ENCODE measurements at regions not wholly inside any gene's neighbourhood (a gene's known extent, or its start where the extent isn't known, plus 50 kb on each side); places are given as distances from the start of the nearest gene placed in this dataset.

DNA sequence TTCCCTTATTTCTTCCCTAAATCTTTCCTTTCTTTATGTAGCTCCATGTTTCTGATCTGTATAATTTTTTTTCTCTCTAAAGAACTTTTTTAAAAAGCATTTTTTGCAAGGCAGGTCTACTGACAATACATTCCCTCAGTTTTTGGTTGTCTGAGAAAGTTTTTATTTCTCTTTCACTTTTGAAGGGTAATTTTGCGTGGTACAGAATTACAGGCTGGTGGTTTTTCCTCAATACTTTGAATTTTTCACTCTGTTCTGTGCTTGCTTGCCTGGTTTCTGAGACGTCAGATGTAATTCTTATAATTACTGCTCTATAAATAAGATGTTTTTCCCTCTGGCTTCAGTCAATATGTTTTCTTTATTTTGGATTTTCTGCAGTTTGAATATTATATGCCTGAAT is 205.4 kb upstream of the VSTM2A start:
- TF ChIP-seq, protein P1, sequence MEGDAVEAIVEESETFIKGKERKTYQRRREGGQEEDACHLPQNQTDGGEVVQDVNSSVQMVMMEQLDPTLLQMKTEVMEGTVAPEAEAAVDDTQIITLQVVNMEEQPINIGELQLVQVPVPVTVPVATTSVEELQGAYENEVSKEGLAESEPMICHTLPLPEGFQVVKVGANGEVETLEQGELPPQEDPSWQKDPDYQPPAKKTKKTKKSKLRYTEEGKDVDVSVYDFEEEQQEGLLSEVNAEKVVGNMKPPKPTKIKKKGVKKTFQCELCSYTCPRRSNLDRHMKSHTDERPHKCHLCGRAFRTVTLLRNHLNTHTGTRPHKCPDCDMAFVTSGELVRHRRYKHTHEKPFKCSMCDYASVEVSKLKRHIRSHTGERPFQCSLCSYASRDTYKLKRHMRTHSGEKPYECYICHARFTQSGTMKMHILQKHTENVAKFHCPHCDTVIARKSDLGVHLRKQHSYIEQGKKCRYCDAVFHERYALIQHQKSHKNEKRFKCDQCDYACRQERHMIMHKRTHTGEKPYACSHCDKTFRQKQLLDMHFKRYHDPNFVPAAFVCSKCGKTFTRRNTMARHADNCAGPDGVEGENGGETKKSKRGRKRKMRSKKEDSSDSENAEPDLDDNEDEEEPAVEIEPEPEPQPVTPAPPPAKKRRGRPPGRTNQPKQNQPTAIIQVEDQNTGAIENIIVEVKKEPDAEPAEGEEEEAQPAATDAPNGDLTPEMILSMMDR (conservative IDR thresholded peaks at IDR 0.05; ENCODE audit: low read length), result no peak
- TF ChIP-seq EZH2phosphoT487 (IDR thresholded peaks at IDR 0.05; ENCODE audit: borderline replicate concordance), result no peak

Measured in Loucy (cell line).